NCI-H446 (cell line): ENCODE measurements at regions not wholly inside any gene's neighbourhood (a gene's known extent, or its start where the extent isn't known, plus 50 kb on each side); places are given as distances from the start of the nearest gene placed in this dataset.

Experiments used
- DNase-seq, 2 experiments: peaks; one replicate each; lab custom pipeline; 2025; lab: John Stamatoyannopoulos, UW

GRCh38 chr9:21669701-21670100, 132.7 kb upstream of the MTAP start:
- no peak for DNase-seq

GRCh38 chr9:21670374-21670773, 132.1 kb upstream of the MTAP start:
- DNase-seq, result no peak

DNA sequence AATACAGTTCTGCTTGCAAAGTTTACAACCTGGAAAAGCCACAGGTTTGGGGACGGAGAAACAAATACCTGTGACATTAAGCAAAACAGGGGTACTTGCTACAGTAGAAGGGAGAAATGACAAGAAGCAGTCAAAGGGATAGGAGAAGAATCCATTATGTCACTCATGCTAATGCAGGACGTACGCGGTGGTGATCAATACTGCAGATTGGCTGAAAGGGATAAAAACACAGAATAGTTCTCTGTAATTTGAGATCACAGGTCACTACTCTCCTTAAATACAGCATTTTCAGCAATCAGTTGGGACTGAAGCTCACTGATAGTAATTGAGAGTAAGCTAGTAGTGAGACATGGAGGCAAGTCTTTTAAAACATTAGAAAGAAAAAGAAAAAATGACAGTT, 130.3 kb upstream of the MTAP start:
- no peak for DNase-seq

- no peak for DNase-seq
Observed at GRCh38 chr9:21672761-21673160, 129.7 kb upstream of the MTAP start.

DNA sequence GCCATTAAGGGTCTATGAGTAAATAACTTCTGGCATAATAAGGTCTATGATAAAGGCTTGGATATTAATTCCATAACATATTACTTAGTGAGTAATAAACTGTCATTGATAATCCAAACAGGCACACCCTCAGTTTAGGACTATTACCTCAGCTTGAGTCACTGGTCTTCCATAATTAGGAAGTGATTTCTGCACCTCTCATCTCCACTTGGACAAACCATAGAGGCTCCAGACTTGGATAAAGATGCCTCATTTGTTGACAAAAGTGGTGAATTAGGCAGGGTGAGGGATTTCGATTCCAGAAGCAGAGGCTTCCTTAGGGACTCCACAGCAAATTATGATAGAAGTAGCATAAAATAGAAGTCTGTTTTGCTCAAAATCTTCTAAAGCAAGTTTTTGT, 127.5 kb upstream of the MTAP start:
- no peak for DNase-seq

GRCh38 chr9:21677387-21677786, 125.0 kb upstream of the MTAP start:
- no peak for DNase-seq

GRCh38 chr9:21677834-21678233, 124.6 kb upstream of the MTAP start:
- no peak for DNase-seq

- DNase-seq, result peak in 1 of 2 experiments; percentile 70
Observed at GRCh38 chr9:21679432-21679831, 123.0 kb upstream of the MTAP start.

- DNase-seq, result no peak
Observed at GRCh38 chr9:21680590-21680989, 121.8 kb upstream of the MTAP start.

GRCh38 chr9:21681641-21682040, 120.8 kb upstream of the MTAP start:
- no peak for DNase-seq

DNA sequence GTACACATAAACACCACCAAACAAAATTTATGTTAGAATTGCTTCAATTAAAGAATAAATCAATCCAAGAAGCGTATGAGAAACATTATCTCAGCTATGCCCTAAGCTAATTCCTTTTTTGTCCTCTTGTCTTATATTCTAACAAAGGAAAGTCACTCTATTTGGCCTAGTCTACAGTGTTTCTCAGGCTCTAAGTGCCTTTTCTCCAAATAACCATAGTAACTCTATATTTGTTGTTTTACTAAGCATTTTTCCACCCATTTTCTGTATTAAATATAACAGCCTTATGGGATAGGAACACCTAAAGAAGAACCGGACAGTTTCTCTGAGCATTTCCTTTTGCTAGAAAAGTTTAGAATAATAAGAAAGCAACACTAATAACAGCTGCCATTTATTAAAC, 120.1 kb upstream of the MTAP start:
- no peak for DNase-seq

GRCh38 chr9:21682981-21683380, 119.5 kb upstream of the MTAP start:
- peak; percentile 74 to 97 for DNase-seq

DNA sequence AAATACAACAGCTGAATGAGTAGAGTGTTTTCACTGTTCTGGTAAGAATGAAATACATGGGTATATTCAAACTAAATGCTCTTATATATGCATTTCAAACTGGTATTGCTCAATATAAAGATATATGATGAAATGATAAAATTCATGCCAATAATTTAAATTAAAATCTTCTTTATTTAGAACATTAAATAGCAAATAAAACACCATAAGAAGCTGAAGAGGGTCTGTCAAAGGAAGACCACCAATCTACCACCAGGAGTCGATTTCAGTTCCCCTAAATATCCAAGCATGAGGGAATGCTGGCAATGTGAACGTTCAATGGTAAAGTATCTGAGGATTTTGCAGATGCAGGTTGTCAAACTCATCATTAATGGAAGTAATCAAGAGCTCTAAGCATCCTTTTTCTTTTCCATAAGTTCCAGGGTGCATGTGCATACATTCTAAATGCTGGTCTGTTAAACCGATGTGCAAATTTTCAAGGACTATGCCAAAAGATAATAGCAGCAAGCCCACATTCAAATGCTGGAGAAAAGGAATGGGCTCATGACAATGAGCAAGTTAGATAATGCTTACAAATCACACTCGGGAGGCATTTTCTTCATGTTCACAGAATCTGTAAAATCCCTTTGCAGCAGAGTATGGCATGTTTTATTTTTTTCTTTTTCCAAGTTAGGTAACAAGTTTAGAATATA, 118.8 kb upstream of the MTAP start:
- no peak for DNase-seq

- no peak for DNase-seq
Observed at GRCh38 chr9:21684231-21684630, 118.2 kb upstream of the MTAP start.

- peak in 1 of 2 experiments; percentile 56 for DNase-seq
Observed at GRCh38 chr9:21684831-21685362, 117.5 kb upstream of the MTAP start.

DNA sequence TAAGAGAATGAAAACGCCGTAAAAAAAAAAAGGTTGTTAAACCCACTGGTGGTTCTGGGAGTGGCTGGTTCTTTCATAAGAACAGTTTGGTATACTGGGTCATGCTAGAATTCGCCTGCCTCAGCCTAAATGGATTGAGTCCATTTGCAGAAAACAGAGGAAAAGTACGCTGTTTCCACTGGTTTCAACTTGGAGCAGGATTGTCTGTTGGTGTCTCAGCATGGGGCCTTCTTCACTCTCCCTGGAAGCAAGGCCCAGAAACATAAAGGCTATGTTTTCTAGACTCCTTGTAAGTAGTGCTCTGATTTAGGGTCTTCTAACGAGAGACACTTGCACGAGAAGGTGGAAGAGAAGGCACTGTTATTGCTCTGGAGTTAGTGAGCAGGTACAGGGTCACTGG, 116.9 kb upstream of the MTAP start:
- no peak for DNase-seq

DNA sequence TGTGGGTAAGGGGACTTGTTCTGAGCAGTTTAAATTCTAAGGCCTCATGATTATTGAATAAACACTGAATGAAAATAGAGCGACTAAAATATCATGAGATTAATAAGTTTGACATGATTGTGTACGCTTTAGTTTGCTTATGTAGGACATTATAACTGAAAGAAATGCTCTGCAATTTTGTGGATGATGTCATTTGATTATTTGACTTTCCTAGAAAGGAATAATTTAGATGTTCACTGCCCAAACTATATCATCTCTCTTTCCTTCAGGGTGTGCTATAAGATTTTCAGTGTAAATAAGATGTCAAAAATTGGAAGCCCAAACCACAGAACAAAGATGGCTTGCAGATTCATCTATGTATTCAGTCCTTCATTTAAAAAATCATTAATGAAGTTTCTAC, 115.7 kb upstream of the MTAP start:
- DNase-seq, result no peak

DNA sequence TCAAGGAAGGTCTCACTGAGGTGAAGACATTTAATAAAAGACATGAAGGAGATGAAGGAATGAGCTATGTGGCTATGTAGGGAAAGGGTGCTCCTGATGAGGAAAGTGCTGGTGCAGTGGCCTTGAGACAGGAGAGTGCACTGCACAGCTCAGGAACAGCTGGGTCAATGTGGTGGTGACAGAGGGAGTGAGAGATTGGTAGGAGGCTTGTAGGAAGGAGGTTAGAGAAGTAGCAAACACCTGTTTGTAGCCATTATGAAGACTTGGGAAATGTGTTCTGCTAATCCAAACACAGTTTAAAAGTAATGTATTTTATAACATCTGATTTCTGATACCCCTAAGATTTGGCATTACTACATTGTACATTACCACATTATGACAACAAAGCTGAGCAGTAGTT, 115.1 kb upstream of the MTAP start:
- no peak for DNase-seq

DNA sequence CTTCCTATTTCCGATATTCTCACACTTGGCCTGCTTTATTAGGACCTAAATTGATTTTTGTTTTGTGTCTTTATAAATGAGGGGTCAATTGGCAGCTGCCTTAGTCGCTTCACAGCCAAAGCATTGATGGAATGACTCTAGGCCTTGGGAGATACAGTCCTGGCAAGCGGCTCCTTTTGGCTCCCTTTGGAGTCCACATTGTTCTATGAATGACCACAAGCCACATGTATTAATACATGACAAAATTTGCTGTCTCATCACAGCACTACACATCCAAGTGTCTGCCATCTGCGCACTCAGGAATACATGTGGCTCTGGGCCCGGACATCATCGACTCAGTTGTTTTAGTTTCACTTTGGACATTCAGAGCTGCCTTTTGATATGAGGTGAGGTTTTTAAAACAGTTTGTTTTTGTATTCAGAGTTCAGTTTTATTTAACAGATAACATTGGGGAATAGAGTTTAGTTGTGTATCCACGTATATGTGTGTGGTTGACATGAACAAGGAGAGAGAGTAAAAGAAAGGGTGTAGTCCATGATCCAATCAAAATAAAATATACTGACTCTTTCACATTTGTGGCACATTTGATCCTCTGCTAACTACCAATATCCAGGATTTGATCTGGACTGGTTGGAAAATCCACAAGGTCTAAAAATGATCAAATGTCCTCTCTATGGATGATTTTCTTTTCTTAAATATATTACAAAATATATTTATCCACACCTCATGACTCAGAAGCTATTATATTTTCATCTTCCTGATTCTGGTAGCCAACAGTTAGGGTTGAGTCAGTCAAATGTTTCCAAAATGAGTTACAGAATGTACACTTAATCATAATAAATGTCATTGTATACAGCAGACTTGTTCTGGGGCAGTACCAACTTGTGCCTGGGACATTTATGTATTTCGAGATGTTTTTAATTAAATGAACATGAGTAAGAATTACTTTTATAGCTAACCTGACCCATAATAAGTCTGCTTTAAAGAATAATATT, 114.0 kb upstream of the MTAP start:
- DNase-seq, result peak; percentile 79 to 91

GRCh38 chr9:21689854-21690253, 112.6 kb upstream of the MTAP start:
- no peak for DNase-seq

GRCh38 chr9:21690561-21690960, 111.9 kb upstream of the MTAP start:
- no peak for DNase-seq

DNA sequence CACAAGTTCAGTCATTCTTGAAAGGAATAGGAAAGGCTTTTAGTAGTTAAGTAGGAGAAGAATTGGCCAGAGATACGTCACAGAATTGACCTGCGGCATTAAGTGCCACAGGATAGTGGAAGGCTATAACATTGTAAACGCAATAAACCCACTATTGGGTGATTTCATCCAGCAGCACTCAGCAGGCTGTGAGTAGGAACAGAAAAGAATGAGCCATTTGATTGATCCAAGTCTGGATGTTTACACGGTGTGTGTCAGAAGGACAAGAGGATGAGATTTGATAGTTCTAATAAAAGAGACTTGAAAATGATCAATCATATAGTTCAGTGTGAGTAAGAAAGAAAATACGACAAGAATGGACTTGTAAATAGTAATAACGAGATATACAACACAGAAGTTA, 110.0 kb upstream of the MTAP start:
- no peak for DNase-seq

GRCh38 chr9:21694424-21694823, 108.0 kb upstream of the MTAP start:
- no peak for DNase-seq
